Gastroesophageal sphincter (tissue), 4 donors: ENCODE measurements at regions not wholly inside any gene's neighbourhood (a gene's known extent, or its start where the extent isn't known, plus 50 kb on each side); places are given as distances from the start of the nearest gene placed in this dataset.
"Not testable (repeated sequence)": the region's sequence is repeated elsewhere in the genome, so short reads cannot be mapped to it uniquely, and the experiment has no call there.

Experiments
- ATAC-seq: fragments of 150-250 bp; one replicate; pipeline ENCODE4 v1.9.1; 2016; ENCODE audit warnings: mild to moderate bottlenecking, moderate library complexity
- H3K27ac ChIP-seq, 4 donors: fragments of 200-600 bp; sonication (generic) in 3 of 4; 1 replicate in 3 of 4; 2 replicates in 1 of 4; pipeline ENCODE4 v1.5.1; 2016 to 2019
- H3K27me3 ChIP-seq: fragments of 200-600 bp; sonication (generic); one replicate; pipeline ENCODE4 v1.5.1; 2019
- H3K36me3 ChIP-seq, 2 donors: fragments of 200-600 bp; sonication (generic); one replicate each; pipeline ENCODE4 v1.5.1; 2019; ENCODE audit warnings: control low read depth in 1 of 2
- H3K4me1 ChIP-seq, 3 donors: fragments of 200-600 bp; sonication (generic); 1 replicate in 2 of 3; 2 replicates in 1 of 3; pipeline ENCODE4 v1.5.1; 2016 to 2019; ENCODE audit warnings: control low read depth in 2 of 3
- H3K4me3 ChIP-seq, 2 donors: fragments of 200-600 bp; sonication (generic); one replicate each; pipeline ENCODE4 v1.5.1; 2019; ENCODE audit warnings: mild to moderate bottlenecking in 1 of 2, moderate library complexity in 1 of 2
- H3K9me3 ChIP-seq, 3 donors: fragments of 200-600 bp; sonication (generic); one replicate each; pipeline ENCODE4 v1.5.1; 2017 to 2019; ENCODE audit warnings: control low read depth in 2 of 3
- CTCF ChIP-seq, 4 experiments: fragments of 200-600 bp in 2 of 4; fragments of 450-650 bp in 2 of 4; sonication (generic) in 1 of 4; IDR thresholded peaks; one replicate each; pipeline ENCODE4 v1.5.1; 2017 to 2019; ENCODE audit warnings: antibody characterized with exemption in 4 of 4, mild to moderate bottlenecking in 2 of 4, moderate library complexity in 2 of 4
- EP300 ChIP-seq: sonication (generic); formaldehyde crosslinking; IDR thresholded peaks from one replicate; pipeline ENCODE4 v1.6.1; 2017; ENCODE audit warnings: antibody characterized with exemption, mild to moderate bottlenecking
- POLR2A ChIP-seq, 2 donors: fragments of 450-650 bp; IDR thresholded peaks; one replicate each; pipeline ENCODE4 v1.6.1; 2017; ENCODE audit warnings: antibody characterized with exemption in 2 of 2, mild to moderate bottlenecking in 2 of 2, moderate library complexity in 1 of 2
- POLR2AphosphoS5 ChIP-seq: sonication (generic); formaldehyde crosslinking; IDR thresholded peaks from one replicate; pipeline ENCODE4 v1.6.1; 2017; ENCODE audit warnings: antibody characterized with exemption
- WGBS, 2 donors: methylation state at CpG; one replicate each; pipeline ENCODE4 v1.1.5; 2018; ENCODE audit warnings: low coverage in 1 of 2; 5-methylcytosine and 5-hydroxymethylcytosine counted together

- 76 to 84% methylated on average over 3 to 8 of the region's 9 CpGs for WGBS, 2 donors
- no peaks in the 10 kb centered on the region for H3K4me1 ChIP-seq
- no peak for ATAC-seq
- no peaks in the 10 kb centered on the region for H3K36me3 ChIP-seq
- no peaks in the 10 kb centered on the region for H3K9me3 ChIP-seq
- H3K27me3 ChIP-seq: no peaks in the 10 kb centered on the region
- H3K4me3 ChIP-seq: no peak overlapping the region
- TF ChIP-seq POLR2AphosphoS5: no peak
- no peak for TF ChIP-seq CTCF (IDR thresholded peaks at IDR 0.05)
- no peak for TF ChIP-seq EP300
- TF ChIP-seq POLR2A (IDR thresholded peaks at IDR 0.05): no peak
- no peak overlapping the region for H3K27ac ChIP-seq
Measured at GRCh38 chr18:14943486-14943885, 195.5 kb downstream of the ANKRD30B start.

- Histone ChIP-seq H3K9me3 (no peaks in the 10 kb centered on the region), H3K4me1 (no peaks in the 10 kb centered on the region), H3K36me3 (no peaks in the 10 kb centered on the region), H3K4me3 (no peak overlapping the region), H3K27me3 (no peaks in the 10 kb centered on the region), H3K27ac (no peak overlapping the region)
- 74 to 82% methylated on average over 3 to 6 of the region's 17 CpGs for WGBS, 2 donors
- ATAC-seq: no peak
- TF ChIP-seq EP300 (no peak), CTCF (IDR thresholded peaks at IDR 0.05) (no peak), POLR2AphosphoS5 (no peak), POLR2A (IDR thresholded peaks at IDR 0.05) (no peak)
Measured at GRCh38 chr18:14943967-14944636, 196.1 kb downstream of the ANKRD30B start.

- WGBS, 2 donors: 50 to 88% methylated on average over 1 to 2 of the region's 7 CpGs
- ATAC-seq: no peak
- no peak for TF ChIP-seq CTCF (IDR thresholded peaks at IDR 0.05)
- no peak for TF ChIP-seq POLR2AphosphoS5
- TF ChIP-seq EP300: no peak
- TF ChIP-seq POLR2A (IDR thresholded peaks at IDR 0.05): no peak
Measured at GRCh38 chr18:14944838-14945237, 196.9 kb downstream of the ANKRD30B start.

GRCh38 chr18:14945286-14945685 lies 197.3 kb downstream of the ANKRD30B start:
- Histone ChIP-seq H3K9me3 (no peaks in the 10 kb centered on the region), H3K27ac (no peak overlapping the region), H3K4me3 (no peak overlapping the region), H3K4me1 (no peaks in the 10 kb centered on the region), H3K27me3 (no peaks in the 10 kb centered on the region), H3K36me3 (no peaks in the 10 kb centered on the region)
- WGBS, 2 donors: no CpG with 5 or more reads among the region's 4 CpGs
- TF ChIP-seq POLR2A (IDR thresholded peaks at IDR 0.05) (no peak), POLR2AphosphoS5 (no peak), CTCF (IDR thresholded peaks at IDR 0.05) (no peak), EP300 (no peak)
- no peak for ATAC-seq

More at GRCh38 chr18:14944838-14945237, 196.9 kb downstream of the ANKRD30B start:
- no peaks in the 10 kb centered on the region for H3K4me1 ChIP-seq
- no peak overlapping the region for H3K27ac ChIP-seq
- H3K4me3 ChIP-seq: no peak overlapping the region
- H3K9me3 ChIP-seq: no peaks in the 10 kb centered on the region
- H3K27me3 ChIP-seq: no peaks in the 10 kb centered on the region
- H3K36me3 ChIP-seq: no peaks in the 10 kb centered on the region

GRCh38 chr18:14945984-14946383 lies 198.0 kb downstream of the ANKRD30B start:
- WGBS, 2 donors: 80 to 90% methylated on average over 1 to 7 of the region's 7 CpGs
- no peak overlapping the region for H3K27ac ChIP-seq
- no peaks in the 10 kb centered on the region for H3K9me3 ChIP-seq
- no peak for ATAC-seq
- no peak overlapping the region for H3K4me3 ChIP-seq
- H3K27me3 ChIP-seq: no peaks in the 10 kb centered on the region
- H3K36me3 ChIP-seq: no peaks in the 10 kb centered on the region
- no peak for TF ChIP-seq EP300
- TF ChIP-seq POLR2AphosphoS5: no peak
- no peak for TF ChIP-seq CTCF (IDR thresholded peaks at IDR 0.05)
- no peak for TF ChIP-seq POLR2A (IDR thresholded peaks at IDR 0.05)
- no peaks in the 10 kb centered on the region for H3K4me1 ChIP-seq

GRCh38 chr18:14946741-14947470 lies 198.9 kb downstream of the ANKRD30B start:
- ATAC-seq, H3K4me1 ChIP-seq, H3K27ac ChIP-seq, H3K9me3 ChIP-seq, H3K36me3 ChIP-seq, H3K4me3 ChIP-seq, H3K27me3 ChIP-seq: not testable (repeated sequence)
- WGBS, 2 donors: 18 to 50% methylated on average over 3 to 5 of the region's 7 CpGs
